ENCODE measurements at regions not wholly inside any gene's neighbourhood (a gene's known extent, or its start where the extent isn't known, plus 50 kb on each side); places are given as distances from the start of the nearest gene placed in this dataset.

- TF ChIP-seq REST (IDR thresholded peaks at IDR 0.05; ENCODE audit: insufficient replicate concordance, low read depth) (no peak), GABPA (IDR thresholded peaks at IDR 0.05; ENCODE audit: low read depth) (no peak), SPI1 (IDR thresholded peaks at IDR 0.05; ENCODE audit: borderline replicate concordance, low read depth) (no peak), POLR2AphosphoS5 (IDR thresholded peaks at IDR 0.05; ENCODE audit: low read depth) (no peak), CTCF (IDR thresholded peaks at IDR 0.05; ENCODE audit: insufficient read depth, low read length) (no peak)
- no peak overlapping the region for H3K4me3 ChIP-seq (replicated peaks; ENCODE audit: insufficient read depth, low read length)
- H3K27ac ChIP-seq (replicated peaks), result no peak overlapping the region
- peak; percentile 6 to 73 for DNase-seq (ENCODE audit: low read depth in 1 of 2, low spot score in 1 of 2)
- H3K27me3 ChIP-seq (ENCODE audit: insufficient read depth, poor library complexity, severe bottlenecking), result no peaks in the 10 kb centered on the region
Observed at GRCh38 chrX:7447801-7448499, 300.0 kb upstream of the PUDP start.

- no peak overlapping the region for H3K4me3 ChIP-seq (replicated peaks; ENCODE audit: insufficient read depth, low read length)
- DNase-seq (ENCODE audit: low read depth in 1 of 2, low spot score in 1 of 2), result no peak
- no peaks in the 10 kb centered on the region for H3K27me3 ChIP-seq (ENCODE audit: insufficient read depth, poor library complexity, severe bottlenecking)
- no peak for TF ChIP-seq REST (IDR thresholded peaks at IDR 0.05; ENCODE audit: insufficient replicate concordance, low read depth)
- TF ChIP-seq CTCF (IDR thresholded peaks at IDR 0.05; ENCODE audit: insufficient read depth, low read length), result no peak
- TF ChIP-seq POLR2AphosphoS5 (IDR thresholded peaks at IDR 0.05; ENCODE audit: low read depth), result no peak
- TF ChIP-seq SPI1 (IDR thresholded peaks at IDR 0.05; ENCODE audit: borderline replicate concordance, low read depth), result no peak
- no peak for TF ChIP-seq GABPA (IDR thresholded peaks at IDR 0.05; ENCODE audit: low read depth)
- no peak overlapping the region for H3K27ac ChIP-seq (replicated peaks)
Observed at GRCh38 chrX:7446815-7447214, 298.9 kb upstream of the PUDP start.

GRCh38 chrX:7444967-7445366 is 297.0 kb upstream of the PUDP start:
- TF ChIP-seq GABPA (IDR thresholded peaks at IDR 0.05; ENCODE audit: low read depth) (no peak), SPI1 (IDR thresholded peaks at IDR 0.05; ENCODE audit: borderline replicate concordance, low read depth) (no peak), POLR2AphosphoS5 (IDR thresholded peaks at IDR 0.05; ENCODE audit: low read depth) (no peak), CTCF (IDR thresholded peaks at IDR 0.05; ENCODE audit: insufficient read depth, low read length) (no peak), REST (IDR thresholded peaks at IDR 0.05; ENCODE audit: insufficient replicate concordance, low read depth) (no peak)
- no peak for DNase-seq (ENCODE audit: low read depth in 1 of 2, low spot score in 1 of 2)
- no peak overlapping the region for H3K27ac ChIP-seq (replicated peaks)
- H3K27me3 ChIP-seq (ENCODE audit: insufficient read depth, poor library complexity, severe bottlenecking), result no peaks in the 10 kb centered on the region
- no peak overlapping the region for H3K4me3 ChIP-seq (replicated peaks; ENCODE audit: insufficient read depth, low read length)
